ENCODE measurements at regions not wholly inside any gene's neighbourhood (a gene's known extent, or its start where the extent isn't known, plus 50 kb on each side); places are given as distances from the start of the nearest gene placed in this dataset.
A peak's percentile ranks its signal among the peaks of the same experiment; 100 is the strongest.

DNA sequence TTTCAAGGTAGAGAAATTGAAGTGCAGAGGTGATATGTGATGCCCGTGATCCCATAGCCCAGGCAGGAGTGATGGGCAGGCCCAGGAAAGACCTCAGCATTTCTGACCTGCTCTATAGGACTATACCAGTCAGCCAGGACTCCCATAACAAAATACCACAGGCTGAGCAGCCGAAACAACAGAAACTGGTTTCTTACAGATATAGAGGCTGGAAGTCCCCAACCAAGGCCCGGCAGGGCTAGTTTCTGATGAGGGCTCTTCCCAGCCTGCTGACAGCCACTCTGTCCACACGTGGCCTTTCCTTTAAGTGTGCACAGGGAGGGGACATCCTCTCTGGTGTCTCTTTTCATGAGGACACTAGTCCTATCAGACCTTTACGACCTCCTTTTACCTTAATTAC lies 104.2 kb upstream of the AGAP1 start:
- TF ChIP-seq, protein P1, sequence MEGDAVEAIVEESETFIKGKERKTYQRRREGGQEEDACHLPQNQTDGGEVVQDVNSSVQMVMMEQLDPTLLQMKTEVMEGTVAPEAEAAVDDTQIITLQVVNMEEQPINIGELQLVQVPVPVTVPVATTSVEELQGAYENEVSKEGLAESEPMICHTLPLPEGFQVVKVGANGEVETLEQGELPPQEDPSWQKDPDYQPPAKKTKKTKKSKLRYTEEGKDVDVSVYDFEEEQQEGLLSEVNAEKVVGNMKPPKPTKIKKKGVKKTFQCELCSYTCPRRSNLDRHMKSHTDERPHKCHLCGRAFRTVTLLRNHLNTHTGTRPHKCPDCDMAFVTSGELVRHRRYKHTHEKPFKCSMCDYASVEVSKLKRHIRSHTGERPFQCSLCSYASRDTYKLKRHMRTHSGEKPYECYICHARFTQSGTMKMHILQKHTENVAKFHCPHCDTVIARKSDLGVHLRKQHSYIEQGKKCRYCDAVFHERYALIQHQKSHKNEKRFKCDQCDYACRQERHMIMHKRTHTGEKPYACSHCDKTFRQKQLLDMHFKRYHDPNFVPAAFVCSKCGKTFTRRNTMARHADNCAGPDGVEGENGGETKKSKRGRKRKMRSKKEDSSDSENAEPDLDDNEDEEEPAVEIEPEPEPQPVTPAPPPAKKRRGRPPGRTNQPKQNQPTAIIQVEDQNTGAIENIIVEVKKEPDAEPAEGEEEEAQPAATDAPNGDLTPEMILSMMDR (IDR thresholded peaks at IDR 0.05; ENCODE audit: low read depth, low read length, missing control alignments), result no peak
- no peaks in the 10 kb centered on the region for H3K27me3 ChIP-seq (replicated peaks)
- DNase-seq, result no peak
- no peak overlapping the region for H3K4me3 ChIP-seq (ENCODE audit: low read depth, low read length)
- H3K27ac ChIP-seq, result no peak overlapping the region
- no peaks in the 10 kb centered on the region for H3K36me3 ChIP-seq (replicated peaks)
- in situ Hi-C loops (cut with HindIII; ENCODE audit: low pct_ligation_motif_present, low sequenced_read_pairs), result no loop called here

DNA sequence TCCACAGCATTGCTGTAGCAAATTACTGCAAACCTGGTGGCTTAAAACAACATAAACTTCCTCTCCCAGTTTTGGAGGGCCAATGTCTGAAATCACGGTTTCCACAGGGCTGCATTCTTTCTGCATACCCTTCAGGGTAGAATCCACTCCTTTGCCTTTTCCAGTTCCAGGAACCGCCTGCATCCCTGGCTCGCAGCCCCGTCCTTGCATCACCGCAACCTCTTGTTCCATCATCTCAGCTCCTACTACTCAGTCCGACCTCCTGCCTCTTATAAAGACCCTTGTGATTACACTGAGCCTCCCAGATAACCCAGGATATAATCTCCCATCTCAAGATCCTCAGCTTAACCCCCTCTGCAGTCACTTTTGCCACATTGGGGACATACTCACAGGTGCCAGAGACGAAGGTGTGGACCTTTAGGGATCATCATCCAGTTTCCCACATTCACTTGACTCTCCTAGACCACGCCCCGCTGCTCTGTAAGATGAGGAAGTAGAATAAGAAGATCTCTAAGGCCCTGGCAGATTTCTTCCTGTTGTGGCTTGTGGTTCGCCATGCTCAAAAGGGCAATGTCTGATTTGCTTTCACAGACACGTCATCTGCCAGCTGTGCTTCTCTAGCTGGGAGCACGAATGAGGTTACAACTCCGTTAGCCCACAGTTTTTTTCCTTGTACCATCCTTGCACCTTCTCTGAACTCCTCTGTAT lies 103.6 kb upstream of the AGAP1 start:
- H3K27me3 ChIP-seq (replicated peaks), result no peaks in the 10 kb centered on the region
- in situ Hi-C loops (cut with HindIII; ENCODE audit: low pct_ligation_motif_present, low sequenced_read_pairs), result no loop called here
- TF ChIP-seq, protein P1 (IDR thresholded peaks at IDR 0.05; ENCODE audit: low read depth, low read length, missing control alignments), result no peak
- no peak overlapping the region for H3K27ac ChIP-seq
- H3K36me3 ChIP-seq (replicated peaks), result no peaks in the 10 kb centered on the region
- no peak for DNase-seq
- H3K4me3 ChIP-seq (ENCODE audit: low read depth, low read length), result no peak overlapping the region

DNA sequence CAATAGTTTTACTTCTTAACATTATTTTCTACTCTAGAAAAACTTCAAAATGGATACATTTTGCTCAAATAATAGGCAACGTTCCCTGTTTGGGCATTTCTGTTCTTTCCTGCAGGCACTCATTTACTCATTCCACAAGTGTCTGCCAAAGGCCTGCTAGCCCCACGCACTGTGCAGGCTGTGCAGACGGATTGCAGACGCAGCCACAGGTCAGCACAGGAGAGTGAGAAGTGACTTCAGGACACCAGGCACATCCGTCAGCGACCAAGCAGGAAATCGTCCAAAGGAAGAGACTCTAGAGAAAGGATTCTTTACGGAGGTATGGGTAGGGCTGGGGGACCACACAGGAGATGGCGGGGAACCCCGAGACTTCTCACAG lies 103.0 kb upstream of the AGAP1 start:
- in situ Hi-C loops (cut with HindIII; ENCODE audit: low pct_ligation_motif_present, low sequenced_read_pairs), result no loop called here
- TF ChIP-seq, protein P1 (IDR thresholded peaks at IDR 0.05; ENCODE audit: low read depth, low read length, missing control alignments), result no peak

DNA sequence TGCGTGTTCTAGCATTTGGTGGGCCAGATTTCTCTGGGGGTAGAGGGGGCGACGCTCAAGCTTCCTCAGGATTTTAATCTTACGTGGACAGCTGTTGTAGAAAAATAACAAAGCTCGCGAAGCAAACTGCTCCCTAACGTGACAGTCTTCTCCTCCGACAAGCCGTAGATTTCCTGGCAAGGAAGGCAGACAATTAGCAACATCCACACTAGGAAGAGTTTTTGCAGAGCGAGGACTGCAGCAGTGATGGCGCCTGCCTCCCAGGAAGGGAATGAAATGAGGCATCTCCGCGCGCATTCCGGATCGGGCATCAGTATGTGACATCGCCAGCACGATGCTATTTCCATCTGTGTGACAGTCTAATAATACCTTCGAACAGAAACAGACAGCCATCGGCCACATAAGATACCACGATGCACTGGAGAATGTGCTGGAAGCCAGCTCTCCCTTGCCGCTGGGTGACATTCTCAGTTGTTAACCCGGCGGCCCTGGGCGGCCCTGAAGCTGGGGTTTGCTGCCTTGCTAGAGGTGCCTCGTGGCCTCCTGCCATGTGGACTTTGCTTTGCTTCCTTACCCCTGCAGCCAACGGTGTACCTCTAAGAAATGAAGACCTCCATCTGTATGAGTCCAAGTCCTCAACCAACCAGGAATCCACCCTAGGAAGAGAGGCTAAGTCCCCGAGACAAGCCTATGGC lies 101.8 kb upstream of the AGAP1 start:
- Histone ChIP-seq H3K27me3 (replicated peaks) (no peaks in the 10 kb centered on the region), H3K36me3 (replicated peaks) (no peaks in the 10 kb centered on the region), H3K27ac (no peak overlapping the region), H3K4me3 (ENCODE audit: low read depth, low read length) (no peak overlapping the region)
- TF ChIP-seq, protein P1 (IDR thresholded peaks at IDR 0.05; ENCODE audit: low read depth, low read length, missing control alignments), result no peak
- in situ Hi-C loops (cut with HindIII; ENCODE audit: low pct_ligation_motif_present, low sequenced_read_pairs), result no loop called here
- no peak for DNase-seq

More for the DNA sequence above, 103.0 kb upstream of the AGAP1 start:
- Histone ChIP-seq H3K27ac (no peak overlapping the region), H3K27me3 (replicated peaks) (no peaks in the 10 kb centered on the region), H3K36me3 (replicated peaks) (no peaks in the 10 kb centered on the region), H3K4me3 (ENCODE audit: low read depth, low read length) (no peak overlapping the region)
- no peak for DNase-seq

DNA sequence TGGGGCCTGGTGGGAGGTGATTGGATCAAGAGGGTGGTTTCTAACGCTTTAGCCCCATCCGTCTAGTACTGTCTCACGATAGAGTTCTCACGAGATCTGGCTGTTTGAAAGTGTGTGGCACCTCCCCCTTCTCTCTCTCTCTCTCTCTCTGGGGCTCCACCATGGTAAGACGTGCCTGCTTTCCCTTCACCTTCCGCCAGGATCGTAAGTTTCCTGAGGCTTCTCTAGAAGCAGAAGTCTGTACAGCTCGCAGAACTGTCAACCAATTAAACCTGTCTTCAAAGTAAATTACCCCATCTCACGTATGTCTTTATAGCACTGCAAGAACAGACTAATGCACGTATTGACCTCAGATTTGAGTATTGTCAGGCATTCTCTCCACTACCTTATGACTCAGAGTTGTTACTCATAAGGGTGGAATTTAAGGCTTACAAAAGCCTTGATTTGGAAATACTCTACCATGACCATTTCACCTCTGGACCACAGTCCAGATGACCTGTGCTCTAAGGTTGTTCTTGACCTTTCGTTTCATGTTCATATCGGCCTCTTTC lies 99.5 kb upstream of the AGAP1 start:
- DNase-seq, result peak; percentile 46

More for the DNA sequence above, 99.5 kb upstream of the AGAP1 start:
- no peak overlapping the region for H3K4me3 ChIP-seq (ENCODE audit: low read depth, low read length)
- peak overlapping the region; percentile 7 for H3K27ac ChIP-seq
- in situ Hi-C loops (cut with HindIII; ENCODE audit: low pct_ligation_motif_present, low sequenced_read_pairs), result no loop called here
- no peaks in the 10 kb centered on the region for H3K36me3 ChIP-seq (replicated peaks)
- H3K27me3 ChIP-seq (replicated peaks), result no peaks in the 10 kb centered on the region
- TF ChIP-seq, protein P1 (IDR thresholded peaks at IDR 0.05; ENCODE audit: low read depth, low read length, missing control alignments), result no peak

Measured in brain microvascular endothelial cell (primary cell).